ENCODE measurements at regions not wholly inside any gene's neighbourhood (a gene's known extent, or its start where the extent isn't known, plus 50 kb on each side); places are given as distances from the start of the nearest gene placed in this dataset.
"Not testable (repeated sequence)": the region's sequence is repeated elsewhere in the genome, so short reads cannot be mapped to it uniquely, and the experiment has no call there.

GRCh38 chr16:22692916-22693637 lies 120.9 kb upstream of the HS3ST2 start:
- no peak for DNase-seq (ENCODE audit: low read depth, low spot score)
- H3K4me3 ChIP-seq (ENCODE audit: low read length) = no peak overlapping the region

DNA sequence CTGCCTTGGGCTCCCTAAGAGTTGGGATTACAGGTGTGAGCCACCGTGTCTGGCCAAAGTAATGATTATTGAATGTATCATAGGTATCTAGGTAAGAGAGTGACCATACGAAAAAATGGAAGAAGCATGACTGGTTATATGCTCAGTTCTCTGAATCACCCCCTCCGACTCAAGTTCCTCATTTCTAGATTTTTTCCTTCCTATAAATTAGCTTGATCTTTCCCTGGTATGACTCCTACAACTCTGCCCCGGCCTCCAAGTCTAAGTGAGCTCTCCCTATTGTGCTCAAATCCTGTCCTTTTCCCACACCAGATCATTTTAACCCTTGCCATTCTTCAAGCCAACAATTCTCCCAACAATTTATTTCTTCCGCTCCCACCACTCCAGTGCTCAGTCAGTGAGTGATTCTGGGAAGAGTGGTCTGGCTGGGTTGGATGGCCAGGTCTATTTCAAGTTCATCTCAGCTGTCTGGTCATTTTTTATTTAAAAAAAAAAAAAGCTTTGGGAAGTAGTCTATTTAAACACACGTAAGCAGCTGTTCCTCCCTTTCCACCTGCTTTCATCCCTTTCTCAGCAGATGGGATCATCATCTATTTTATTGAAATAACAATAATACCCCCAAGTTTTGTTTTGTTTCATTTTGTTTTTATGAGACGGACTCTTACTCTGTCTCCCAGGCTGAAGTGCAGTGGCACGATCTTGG lies 120.2 kb upstream of the HS3ST2 start:
- DNase-seq (ENCODE audit: low read depth, low spot score) = no peak

DNA sequence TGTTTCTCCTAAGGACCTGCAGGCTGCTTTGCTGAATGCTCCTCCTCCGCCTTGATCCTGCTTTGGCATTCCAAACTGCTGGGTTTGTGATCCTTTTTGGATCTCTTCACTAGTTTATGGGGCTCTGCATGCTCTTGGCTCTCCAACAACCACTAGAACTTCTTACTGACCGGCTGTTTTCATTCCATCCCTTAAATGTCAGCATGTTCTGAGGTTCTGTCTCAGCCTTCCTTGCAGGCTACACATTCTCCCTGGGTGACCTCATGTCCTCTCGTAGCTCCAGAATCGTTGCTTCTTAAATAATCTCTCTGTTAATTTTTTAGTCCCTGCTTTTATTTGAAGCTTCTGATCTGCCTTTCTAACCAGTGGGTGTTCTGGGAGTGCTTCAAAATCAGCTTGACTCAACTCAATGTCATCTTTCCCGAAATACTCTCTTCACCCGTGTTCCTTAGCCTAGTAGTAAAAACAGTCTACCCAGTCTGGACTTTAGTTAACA lies 119.0 kb upstream of the HS3ST2 start:
- no peak for DNase-seq (ENCODE audit: low read depth, low spot score)
- no peak overlapping the region for H3K4me3 ChIP-seq (ENCODE audit: low read length)

More for the DNA sequence above, 120.2 kb upstream of the HS3ST2 start:
- no peak overlapping the region for H3K4me3 ChIP-seq (ENCODE audit: low read length)

DNA sequence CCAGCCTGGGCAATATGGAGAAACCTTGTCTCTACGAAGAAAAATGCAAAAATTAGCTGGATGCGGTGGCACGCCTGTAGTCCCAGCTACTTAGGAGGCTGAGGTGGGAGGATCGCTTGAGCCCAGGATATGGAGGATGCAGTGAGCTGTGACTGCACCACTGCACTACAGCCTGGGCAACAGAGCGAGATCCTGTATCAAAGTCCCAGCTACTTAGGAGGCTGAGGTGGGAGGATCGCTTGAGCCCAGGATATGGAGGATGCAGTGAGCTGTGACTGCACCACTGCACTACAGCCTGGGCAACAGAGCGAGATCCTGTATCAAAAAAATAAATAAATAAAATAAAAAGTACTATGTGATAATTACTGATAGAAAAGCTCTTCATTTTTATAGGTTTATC lies 118.2 kb upstream of the HS3ST2 start:
- not testable (repeated sequence) for DNase-seq (ENCODE audit: low read depth, low spot score); H3K4me3 ChIP-seq (ENCODE audit: low read length)

- no peak overlapping the region for H3K4me3 ChIP-seq (ENCODE audit: low read length)
- DNase-seq (ENCODE audit: low read depth, low spot score) = no peak
Measured at GRCh38 chr16:22699356-22699755, 114.6 kb upstream of the HS3ST2 start.

DNA sequence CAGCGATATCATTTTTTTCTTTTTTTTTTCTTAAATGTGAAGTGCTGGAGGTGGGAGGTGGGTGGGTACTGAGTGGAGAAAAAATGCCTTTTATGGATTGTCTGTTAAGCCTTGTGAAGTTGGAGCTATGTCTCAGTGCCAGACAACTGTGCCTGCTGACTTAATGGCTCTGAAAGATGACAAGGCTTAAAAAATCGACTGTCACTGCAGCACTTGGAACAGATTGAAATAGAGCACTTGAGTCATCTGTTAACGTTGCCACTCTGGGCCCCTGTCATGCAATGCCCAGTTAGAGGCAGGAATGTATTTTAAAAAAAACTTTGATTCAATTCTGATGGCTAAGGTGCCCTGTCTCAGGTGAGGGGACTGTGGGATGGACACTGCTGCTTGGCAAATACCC lies 108.2 kb upstream of the HS3ST2 start:
- no peak for DNase-seq (ENCODE audit: low read depth, low spot score)
- no peak overlapping the region for H3K4me3 ChIP-seq (ENCODE audit: low read length)

DNA sequence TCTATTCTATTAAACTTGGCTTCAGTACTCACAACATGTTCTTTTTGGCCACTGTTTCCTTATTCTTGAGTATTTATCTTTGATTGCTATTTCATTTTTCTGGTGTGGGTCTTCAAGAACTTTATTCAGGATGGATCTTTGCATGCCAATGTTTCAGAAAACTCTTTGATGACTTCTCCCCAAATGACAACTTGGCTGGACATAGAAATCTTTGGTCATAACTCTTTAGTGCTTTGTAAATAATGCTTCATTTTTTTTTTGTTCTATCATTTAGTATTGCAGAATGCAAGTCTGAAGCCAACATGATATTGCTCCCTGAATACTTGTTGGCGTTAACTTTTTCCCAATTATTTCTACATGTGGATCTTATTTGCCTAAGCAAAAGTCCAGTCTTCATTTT lies 103.6 kb upstream of the HS3ST2 start:
- no peak overlapping the region for H3K4me3 ChIP-seq (ENCODE audit: low read length)
- DNase-seq (ENCODE audit: low read depth, low spot score) = no peak

GRCh38 chr16:22711847-22712246 lies 102.1 kb upstream of the HS3ST2 start:
- no peak for DNase-seq (ENCODE audit: low read depth, low spot score)
- no peak overlapping the region for H3K4me3 ChIP-seq (ENCODE audit: low read length)

DNA sequence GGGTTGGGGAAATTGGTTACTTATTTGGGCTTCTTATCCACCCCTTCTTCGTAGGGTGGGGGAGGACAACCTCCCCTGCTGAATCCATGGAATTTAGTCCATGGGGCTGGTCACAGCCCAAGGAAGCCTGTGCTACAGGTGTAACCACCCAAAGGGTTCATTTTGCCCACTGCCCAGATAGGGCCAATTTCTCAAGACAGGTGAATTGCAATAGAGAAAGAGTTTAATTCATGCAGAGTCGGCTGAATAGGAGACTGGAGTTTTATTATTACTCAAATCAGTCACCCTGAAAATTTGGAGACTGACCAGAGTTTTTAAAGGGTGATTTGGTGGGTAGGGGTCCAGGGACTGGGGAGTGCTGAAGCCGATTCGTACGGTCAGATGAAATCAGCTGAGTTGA lies 101.5 kb upstream of the HS3ST2 start:
- no peak for DNase-seq (ENCODE audit: low read depth, low spot score)
- no peak overlapping the region for H3K4me3 ChIP-seq (ENCODE audit: low read length)

- DNase-seq (ENCODE audit: low read depth, low spot score); H3K4me3 ChIP-seq (ENCODE audit: low read length): not testable (repeated sequence)
Measured at GRCh38 chr16:22718598-22718997, 95.4 kb upstream of the HS3ST2 start.

- no peak overlapping the region for H3K4me3 ChIP-seq (ENCODE audit: low read length)
- DNase-seq (ENCODE audit: low read depth, low spot score) = no peak
Measured at GRCh38 chr16:22719945-22720344, 94.0 kb upstream of the HS3ST2 start.

DNA sequence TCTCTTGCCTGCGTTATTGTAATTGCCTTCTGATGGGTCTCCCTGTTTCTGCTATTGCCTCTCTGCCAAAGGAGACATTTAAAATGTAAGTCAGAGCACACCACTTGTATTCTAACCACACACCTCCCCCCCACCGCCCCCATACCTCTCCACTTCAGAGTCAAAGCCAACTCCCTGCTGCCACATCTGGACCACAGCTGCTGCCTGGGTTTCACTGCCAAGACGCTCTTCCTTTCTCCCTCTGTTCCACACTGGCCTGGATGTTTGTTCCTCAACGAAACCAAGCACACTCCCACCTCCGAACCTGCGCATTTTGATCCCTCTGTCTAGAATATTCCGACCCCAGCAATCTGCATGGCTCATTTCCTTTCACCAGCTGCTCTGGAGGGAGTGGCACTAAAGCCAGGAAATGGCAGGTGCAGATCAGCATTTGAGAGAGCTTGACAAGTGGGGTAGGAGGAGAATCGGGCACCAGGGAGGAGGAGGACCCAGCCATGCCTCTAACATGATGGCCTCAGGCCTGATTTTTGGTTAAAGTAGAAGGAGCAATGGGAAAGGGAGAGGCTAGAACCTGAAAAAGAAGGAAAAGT lies 92.4 kb upstream of the HS3ST2 start:
- DNase-seq (ENCODE audit: low read depth, low spot score) = no peak
- no peak overlapping the region for H3K4me3 ChIP-seq (ENCODE audit: low read length)

DNA sequence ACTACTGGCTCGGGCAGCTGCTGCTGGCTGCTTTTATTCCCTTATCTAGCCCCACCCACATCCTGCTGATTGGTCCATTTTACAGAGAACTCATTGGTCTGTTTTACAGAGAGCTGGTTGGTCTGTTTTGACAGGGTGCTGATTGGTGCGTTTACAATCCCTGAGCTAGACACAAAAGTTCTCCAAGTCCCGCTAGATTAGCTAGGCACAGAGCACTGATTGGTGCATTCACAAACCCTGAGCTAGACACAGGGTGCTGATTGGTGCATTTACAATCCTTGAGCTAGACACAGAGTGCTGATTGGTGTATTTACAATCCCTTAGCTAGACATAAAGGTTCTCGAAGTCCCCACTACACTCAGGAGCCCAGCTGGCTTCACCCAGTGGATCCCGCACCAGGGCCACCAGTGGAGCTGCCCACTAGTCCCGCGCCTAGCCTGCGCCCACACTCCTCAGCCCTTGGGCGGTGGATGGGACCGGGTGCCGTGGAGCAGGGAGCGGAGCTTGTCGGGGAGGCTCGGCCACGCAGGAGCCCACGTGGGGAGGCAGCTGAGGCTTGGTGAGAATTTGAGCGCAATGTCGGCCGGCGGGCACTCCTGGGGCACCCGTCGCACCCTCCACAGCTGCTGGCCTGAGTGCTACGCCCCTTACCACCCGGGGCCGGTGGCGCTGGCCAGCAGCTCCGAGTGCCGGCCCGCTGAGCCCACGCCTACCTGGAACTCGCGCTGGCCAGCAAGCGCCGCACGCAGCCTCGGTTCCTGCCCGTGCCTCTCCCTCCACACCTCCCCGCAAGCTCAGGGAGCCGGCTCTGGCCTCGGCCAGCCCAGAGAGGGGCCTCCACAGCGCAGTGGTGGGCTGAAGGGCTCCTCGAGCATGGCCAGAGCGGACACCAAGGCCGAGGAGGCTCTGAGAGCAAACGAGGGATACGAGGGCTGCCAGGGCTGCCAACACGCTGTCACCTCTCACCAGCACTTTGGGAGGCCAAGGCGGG lies 91.1 kb upstream of the HS3ST2 start:
- H3K4me3 ChIP-seq (ENCODE audit: low read length); DNase-seq (ENCODE audit: low read depth, low spot score): not testable (repeated sequence)

DNA sequence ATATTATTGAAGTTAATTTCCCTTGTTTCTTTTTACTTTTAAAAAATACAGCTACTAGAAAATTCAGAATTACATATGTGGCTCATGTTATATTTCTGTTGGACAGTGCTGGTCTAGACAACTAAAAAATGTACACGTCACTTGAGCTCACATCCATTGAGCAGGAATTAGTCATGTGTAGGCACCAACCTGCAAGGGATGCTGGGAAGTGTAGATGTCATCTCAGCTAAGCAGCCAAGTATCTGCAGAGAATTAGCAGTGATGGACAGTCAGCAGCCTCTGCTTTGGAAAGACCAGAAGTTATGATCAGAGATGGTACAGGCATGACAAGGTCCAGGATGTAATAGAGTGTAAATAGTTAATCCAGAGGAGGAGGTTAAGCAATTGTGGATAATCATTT lies 87.1 kb upstream of the HS3ST2 start:
- no peak for DNase-seq (ENCODE audit: low read depth, low spot score)
- H3K4me3 ChIP-seq (ENCODE audit: low read length) = no peak overlapping the region

DNA sequence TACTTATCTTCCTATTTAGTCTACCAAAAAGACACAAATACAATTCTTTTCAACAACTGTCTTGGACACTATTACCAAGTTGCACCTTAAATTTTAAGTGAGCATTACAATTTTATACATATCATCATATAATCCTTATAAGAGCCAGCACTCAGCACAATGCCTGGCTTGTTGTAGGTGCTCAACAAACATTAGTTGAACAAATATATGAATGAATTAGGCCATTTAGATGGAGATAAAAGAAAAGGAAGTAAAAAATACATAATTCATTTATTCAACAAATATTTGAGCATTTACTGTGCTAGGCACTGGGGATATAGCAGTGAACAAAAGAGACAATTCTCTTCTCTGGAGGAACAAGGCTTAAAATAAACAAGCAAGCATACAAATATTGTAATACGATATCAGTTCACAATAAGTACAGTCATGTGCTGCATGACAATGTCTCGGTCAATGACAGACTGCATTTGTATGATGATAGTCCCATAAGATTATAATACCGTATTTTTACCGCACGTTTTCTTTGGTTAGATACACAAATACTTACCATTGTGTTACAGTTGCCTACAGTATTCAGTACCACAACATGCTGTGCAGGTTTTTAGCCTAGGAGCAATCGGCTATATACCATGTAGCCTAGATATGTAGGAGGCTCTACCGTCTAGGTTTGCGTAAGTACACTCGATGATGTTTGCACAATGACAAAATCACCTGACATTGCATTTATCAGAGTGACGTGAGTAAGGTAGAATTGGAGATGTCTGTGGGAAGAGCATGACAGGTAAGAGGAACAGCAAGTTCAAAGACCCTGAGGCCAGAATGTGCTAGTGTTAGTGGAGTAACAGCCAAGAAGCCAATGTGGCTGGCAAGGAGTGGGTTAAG lies 86.4 kb upstream of the HS3ST2 start:
- DNase-seq (ENCODE audit: low read depth, low spot score) = no peak
- H3K4me3 ChIP-seq (ENCODE audit: low read length) = no peak overlapping the region

- no peak overlapping the region for H3K4me3 ChIP-seq (ENCODE audit: low read length)
- no peak for DNase-seq (ENCODE audit: low read depth, low spot score)
Measured at GRCh38 chr16:22728167-22728836, 85.7 kb upstream of the HS3ST2 start.

DNA sequence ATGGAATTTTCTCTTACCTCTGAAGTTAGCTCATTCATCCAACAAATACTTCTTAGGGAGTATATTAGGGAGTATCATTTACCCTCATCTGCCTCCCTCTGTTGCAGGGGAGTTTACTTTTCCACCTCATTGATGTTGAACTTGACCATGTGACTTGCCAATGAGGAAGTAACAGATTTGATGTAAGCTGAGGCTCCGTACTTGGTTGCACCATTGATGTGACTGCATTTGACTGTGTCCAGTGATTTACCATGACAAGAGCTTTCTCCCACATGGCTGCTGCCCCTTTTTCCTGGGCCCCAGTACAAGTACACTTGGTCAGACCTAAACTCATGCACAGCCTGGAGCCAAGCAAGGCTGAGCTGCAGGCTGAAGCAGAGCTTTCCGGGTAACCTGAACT lies 81.6 kb upstream of the HS3ST2 start:
- DNase-seq (ENCODE audit: low read depth, low spot score) = no peak
- H3K4me3 ChIP-seq (ENCODE audit: low read length) = no peak overlapping the region

GRCh38 chr16:22732959-22733358 lies 81.0 kb upstream of the HS3ST2 start:
- no peak overlapping the region for H3K4me3 ChIP-seq (ENCODE audit: low read length)

More at GRCh38 chr16:22732959-22733358, 81.0 kb upstream of the HS3ST2 start:
- no peak for DNase-seq (ENCODE audit: low read depth, low spot score)

All from Jurkat, Clone E6-1 (cell line).